ENCODE measurements at regions not wholly inside any gene's neighbourhood (a gene's known extent, or its start where the extent isn't known, plus 50 kb on each side); places are given as distances from the start of the nearest gene placed in this dataset.

- TF ChIP-seq ZNF609 (CRISPR knock-in tag; IDR thresholded peaks at IDR 0.05; ENCODE audit: borderline replicate concordance) (no peak), DRAP1 (CRISPR knock-in tag; IDR thresholded peaks at IDR 0.05) (no peak), ZFX (CRISPR knock-in tag; IDR thresholded peaks at IDR 0.05; ENCODE audit: low read depth) (no peak), SMAD3 (CRISPR knock-in tag; IDR thresholded peaks at IDR 0.05) (no peak), GMEB2 (CRISPR knock-in tag; IDR thresholded peaks at IDR 0.05; ENCODE audit: low read depth) (no peak), SRY (CRISPR knock-in tag; IDR thresholded peaks at IDR 0.05) (no peak), ZNF256 (CRISPR knock-in tag; conservative IDR thresholded peaks at IDR 0.05) (no peak), ZNF597 (CRISPR knock-in tag; IDR thresholded peaks at IDR 0.05) (no peak), ZNF816 (CRISPR knock-in tag; IDR thresholded peaks at IDR 0.05; ENCODE audit: borderline replicate concordance) (no peak), DNMT1 (CRISPR knock-in tag; IDR thresholded peaks at IDR 0.05) (no peak), ZNF724P (CRISPR knock-in tag; IDR thresholded peaks at IDR 0.05; ENCODE audit: borderline replicate concordance) (no peak), SMARCE1 (IDR thresholded peaks at IDR 0.05; ENCODE audit: borderline replicate concordance) (no peak)
These were observed 176.4 kb downstream of the ACTR3 start (continued) for GRCh38 chr2:114066186-114066747.
